Caco-2 (cell line): ENCODE measurements at regions not wholly inside any gene's neighbourhood (a gene's known extent, or its start where the extent isn't known, plus 50 kb on each side); places are given as distances from the start of the nearest gene placed in this dataset.

Experiments used
- BruUV-seq: library from RNA; stranded (reverse); fragments of 400-500 nt; replicated peaks from 2 replicates; lab custom pipeline; 2021; lab: Mats Ljungman, UMichigan
- CTCF ChIA-PET: fragments of 300-600 bp; sonication (Branson Sonifier 250); formaldehyde crosslinking; loops from one replicate; lab custom pipeline; 2022; ENCODE audit warnings: antibody characterized with exemption; lab: Charles Lee
- POLR2A ChIA-PET: fragments of 300-600 bp; sonication (Branson Sonifier 250); formaldehyde crosslinking; loops from one replicate; lab custom pipeline; 2022; ENCODE audit warnings: antibody characterized with exemption; lab: Charles Lee
- DNase-seq, 2 experiments: peaks; one replicate each; pipeline versions ENCODE4 v3.0.0 to v3.0.0-alpha.2; 2020 to 2022
- H3K27me3 ChIP-seq: replicated peaks from 2 replicates; pipeline ENCODE4 v1.6.0; 2011; ENCODE audit warnings: low read length; ENCODE audit not compliant: control insufficient read depth, insufficient read depth
- H3K36me3 ChIP-seq: 2 replicates; pipeline ENCODE4 v1.5.1; 2011; ENCODE audit warnings: low read length; ENCODE audit not compliant: control insufficient read depth, insufficient read depth
- H3K4me1 ChIP-seq: fragments of 250-450 bp; sonication (Bioruptor Pico); 2 replicates; pipeline ENCODE4 v1.5.1; 2020; ENCODE audit warnings: mild to moderate bottlenecking
- H3K4me3 ChIP-seq: 2 replicates; pipeline ENCODE4 v1.5.1; 2011; ENCODE audit warnings: low read depth, mild to moderate bottlenecking, control low read depth, low read length
- H3K9me3 ChIP-seq: fragments of 250-450 bp; sonication (Bioruptor Pico); 2 replicates; pipeline ENCODE4 v1.5.1; 2020; ENCODE audit warnings: mild to moderate bottlenecking, moderate library complexity
- H3K27ac Mint-ChIP-seq: one replicate; pipeline ENCODE4 v1.8.0; 2022; ENCODE audit warnings: mixed read lengths; ENCODE audit not compliant: unreplicated experiment
- H3K27me3 Mint-ChIP-seq: one replicate; pipeline ENCODE4 v1.8.0; 2022; ENCODE audit warnings: mixed read lengths; ENCODE audit not compliant: insufficient read depth, unreplicated experiment
- H3K36me3 Mint-ChIP-seq: one replicate; pipeline ENCODE4 v1.8.0; 2022; ENCODE audit warnings: mild to moderate bottlenecking, mixed read lengths; ENCODE audit not compliant: insufficient read depth, unreplicated experiment
- H3K4me1 Mint-ChIP-seq: one replicate; pipeline ENCODE4 v1.8.0; 2022; ENCODE audit warnings: low read depth, mixed read lengths; ENCODE audit not compliant: unreplicated experiment
- H3K4me3 Mint-ChIP-seq: one replicate; pipeline ENCODE4 v1.8.0; 2022; ENCODE audit warnings: mild to moderate bottlenecking, moderate library complexity, mixed read lengths; ENCODE audit not compliant: unreplicated experiment
- H3K9me3 Mint-ChIP-seq: one replicate; pipeline ENCODE4 v1.8.0; 2022; ENCODE audit warnings: mixed read lengths; ENCODE audit not compliant: unreplicated experiment
- CTCF ChIP-seq, 2 experiments: fragments of 200-600 bp in 1 of 2; IDR thresholded peaks; 1 replicate in 1 of 2; 2 replicates in 1 of 2; pipeline versions ENCODE4 v1.5.1 to v1.8.0; 2011 to 2022; ENCODE audit warnings: antibody characterized with exemption in 1 of 2, control low read depth in 1 of 2, inconsistent platforms in 1 of 2, low read depth in 1 of 2, low read length in 1 of 2, mild to moderate bottlenecking in 1 of 2, moderate library complexity in 1 of 2; ENCODE audit not compliant: insufficient read depth in 1 of 2, severe bottlenecking in 1 of 2, unreplicated experiment in 1 of 2
- intact Hi-C: fragments of 100-400 bp; cut with micrococcal nuclease; formaldehyde crosslinking; loops from one replicate; pipeline ENCODE4 v1.10.0; 2022; ENCODE audit not compliant: unreplicated experiment

DNA sequence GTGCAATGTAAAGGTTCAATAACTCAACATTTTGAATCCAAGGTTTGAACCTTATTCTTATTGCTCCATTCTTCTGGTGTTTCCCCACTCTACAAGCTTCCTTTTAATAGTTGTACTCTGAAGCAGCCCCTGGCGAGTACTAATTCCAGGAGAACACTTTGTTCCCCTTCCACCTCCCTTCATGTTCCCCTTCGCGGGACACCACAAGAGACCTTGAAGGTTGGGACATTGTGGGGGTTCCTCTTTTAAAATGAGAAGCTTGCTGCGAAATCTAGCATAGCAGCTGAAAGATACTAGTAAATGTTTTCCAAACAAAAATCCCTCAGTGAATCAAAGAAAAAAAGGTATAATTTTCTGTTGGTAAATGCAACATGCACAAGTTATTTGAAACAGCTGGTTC lies 626.3 kb upstream of the LRRC4C start:
- no peaks in the 10 kb centered on the region for H3K9me3 Mint-ChIP-seq
- Histone ChIP-seq H3K27me3 (no peaks in the 10 kb centered on the region), H3K4me3 (no peak overlapping the region), H3K36me3 (no peaks in the 10 kb centered on the region), H3K9me3 (no peaks in the 10 kb centered on the region), H3K4me1 (no peaks in the 10 kb centered on the region)
- BruUV-seq: no TSS peak
- CTCF ChIA-PET: no interaction called here
- H3K27me3 Mint-ChIP-seq: peaks cover 4% of the 10 kb centered on the region
- POLR2A ChIA-PET: no interaction called here
- no peak for TF ChIP-seq CTCF (IDR thresholded peaks at IDR 0.05; ENCODE audit: insufficient read depth in 1 of 2, low read depth in 1 of 2, low read length in 1 of 2, severe bottlenecking in 1 of 2, unreplicated experiment in 1 of 2)
- H3K27ac Mint-ChIP-seq: no peak overlapping the region
- no peaks in the 10 kb centered on the region for H3K36me3 Mint-ChIP-seq
- no peaks in the 10 kb centered on the region for H3K4me1 Mint-ChIP-seq
- no peak overlapping the region for H3K4me3 Mint-ChIP-seq
- no peak for DNase-seq
- intact Hi-C loops: no loop called here

GRCh38 chr11:42093541-42093940 lies 634.1 kb upstream of the LRRC4C start:
- Mint-ChIP-seq H3K9me3 (peaks cover 10% of the 10 kb centered on the region), H3K4me3 (no peak overlapping the region), H3K27me3 (no peaks in the 10 kb centered on the region), H3K27ac (no peak overlapping the region), H3K4me1 (no peaks in the 10 kb centered on the region), H3K36me3 (no peaks in the 10 kb centered on the region)
- no peaks in the 10 kb centered on the region for H3K27me3 ChIP-seq
- H3K4me1 ChIP-seq: no peaks in the 10 kb centered on the region
- H3K4me3 ChIP-seq: no peak overlapping the region
- 0 out of 2 replicates have a peak, but pooled peaks cover 4% of the 10 kb centered on the region for H3K9me3 ChIP-seq
- TF ChIP-seq CTCF (IDR thresholded peaks at IDR 0.05; ENCODE audit: insufficient read depth in 1 of 2, low read depth in 1 of 2, low read length in 1 of 2, severe bottlenecking in 1 of 2, unreplicated experiment in 1 of 2): no peak
- BruUV-seq: no TSS peak
- DNase-seq: no peak
- CTCF ChIA-PET: no interaction called here
- intact Hi-C loops: no loop called here
- no peaks in the 10 kb centered on the region for H3K36me3 ChIP-seq
- POLR2A ChIA-PET: no interaction called here

GRCh38 chr11:42098075-42098474 lies 638.6 kb upstream of the LRRC4C start:
- no TSS peak for BruUV-seq
- H3K4me1 Mint-ChIP-seq: no peaks in the 10 kb centered on the region
- peaks cover 10% of the 10 kb centered on the region for H3K9me3 Mint-ChIP-seq
- TF ChIP-seq CTCF (IDR thresholded peaks at IDR 0.05; ENCODE audit: insufficient read depth in 1 of 2, low read depth in 1 of 2, low read length in 1 of 2, severe bottlenecking in 1 of 2, unreplicated experiment in 1 of 2): no peak
- no peak overlapping the region for H3K4me3 Mint-ChIP-seq
- ChIA-PET POLR2A (no interaction called here), CTCF (no interaction called here)
- Histone ChIP-seq H3K4me3 (no peak overlapping the region), H3K36me3 (no peaks in the 10 kb centered on the region), H3K9me3 (peaks cover 4% of the 10 kb centered on the region; the same call in 1 of the 2 replicates), H3K27me3 (no peaks in the 10 kb centered on the region), H3K4me1 (no peaks in the 10 kb centered on the region)
- intact Hi-C loops: no loop called here
- DNase-seq: no peak
- H3K36me3 Mint-ChIP-seq: no peaks in the 10 kb centered on the region
- H3K27me3 Mint-ChIP-seq: no peaks in the 10 kb centered on the region
- H3K27ac Mint-ChIP-seq: no peak overlapping the region
